ENCODE measurements at regions not wholly inside any gene's neighbourhood (a gene's known extent, or its start where the extent isn't known, plus 50 kb on each side); places are given as distances from the start of the nearest gene placed in this dataset.

- H3K27ac ChIP-seq: no peak overlapping the region
- no peaks in the 10 kb centered on the region for H3K4me1 ChIP-seq
- TF ChIP-seq POLR2A (IDR thresholded peaks at IDR 0.05): no peak
- TF ChIP-seq CTCF (IDR thresholded peaks at IDR 0.05 in 8 of 11, conservative IDR thresholded peaks at IDR 0.05 in 3 of 11): no peak
- no peak for TF ChIP-seq POLR2AphosphoS5 (IDR thresholded peaks at IDR 0.05)
- intact Hi-C loops (cut with DNase I; ENCODE audit: low total_unique reads): no loop called here
- H3K36me3 ChIP-seq: no peaks in the 10 kb centered on the region
- 69 to 79% (median 77%) methylated on average over 2 of the region's 2 CpGs for WGBS, 5 donors
- no peak overlapping the region for H3K4me3 ChIP-seq
- H3K27me3 ChIP-seq (replicated peaks in 1 of 7): no peaks in the 10 kb centered on the region
- peaks cover 0 to 63% (median 41%) of the 10 kb centered on the region in 8 donors for H3K9me3 ChIP-seq
- no peak for DNase-seq
These were observed 432.4 kb downstream of the RIT2 start for GRCh38 chr18:42683094-42683493.

GRCh38 chr18:42689310-42689709 lies 426.2 kb downstream of the RIT2 start:
- H3K27me3 ChIP-seq (replicated peaks in 1 of 7): no peaks in the 10 kb centered on the region
- H3K9me3 ChIP-seq: peaks cover 0 to 18% (median 11%) of the 10 kb centered on the region in 8 donors
- 79 to 91% (median 83%) methylated on average over 4 of the region's 4 CpGs for WGBS, 5 donors
- intact Hi-C loops (cut with DNase I; ENCODE audit: low total_unique reads): no loop called here
- no peaks in the 10 kb centered on the region for H3K4me1 ChIP-seq
- no peaks in the 10 kb centered on the region for H3K36me3 ChIP-seq
- H3K4me3 ChIP-seq: no peak overlapping the region
- TF ChIP-seq POLR2AphosphoS5 (IDR thresholded peaks at IDR 0.05) (no peak), POLR2A (IDR thresholded peaks at IDR 0.05) (no peak), CTCF (IDR thresholded peaks at IDR 0.05 in 8 of 11, conservative IDR thresholded peaks at IDR 0.05 in 3 of 11) (no peak)
- H3K27ac ChIP-seq: no peak overlapping the region
- no peak for DNase-seq

Small RNA genes in the stretch of these regions (small RNA-seq; reads per million reads assigned to genes)
- gene RNA5SP454: 0 reads per million in 4 donors

Measured in spleen (tissue), 11 donors.